ENCODE measurements at regions not wholly inside any gene's neighbourhood (a gene's known extent, or its start where the extent isn't known, plus 50 kb on each side); places are given as distances from the start of the nearest gene placed in this dataset.

DNA sequence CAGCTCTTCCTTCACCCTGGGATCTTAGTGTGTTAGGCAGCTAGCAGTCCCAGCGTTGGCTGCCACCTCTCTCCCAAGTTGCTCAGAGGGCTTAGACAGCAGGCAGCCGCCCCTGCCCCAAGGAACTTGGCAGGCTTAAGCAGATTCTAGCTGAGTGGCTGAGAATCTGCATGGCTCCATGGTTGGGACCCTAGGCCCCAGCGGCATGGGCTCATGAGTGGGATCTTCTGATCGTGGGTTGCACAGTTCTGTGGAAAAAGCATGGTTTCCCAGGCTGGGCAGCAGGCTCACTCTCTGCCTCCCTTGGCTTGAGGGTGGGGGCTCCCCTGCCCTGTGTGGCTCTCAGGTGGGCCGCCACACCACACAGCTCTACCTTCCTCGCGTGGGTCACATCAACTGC, 1624.9 kb downstream of the GRIK2 start:
- TF ChIP-seq, protein P1, sequence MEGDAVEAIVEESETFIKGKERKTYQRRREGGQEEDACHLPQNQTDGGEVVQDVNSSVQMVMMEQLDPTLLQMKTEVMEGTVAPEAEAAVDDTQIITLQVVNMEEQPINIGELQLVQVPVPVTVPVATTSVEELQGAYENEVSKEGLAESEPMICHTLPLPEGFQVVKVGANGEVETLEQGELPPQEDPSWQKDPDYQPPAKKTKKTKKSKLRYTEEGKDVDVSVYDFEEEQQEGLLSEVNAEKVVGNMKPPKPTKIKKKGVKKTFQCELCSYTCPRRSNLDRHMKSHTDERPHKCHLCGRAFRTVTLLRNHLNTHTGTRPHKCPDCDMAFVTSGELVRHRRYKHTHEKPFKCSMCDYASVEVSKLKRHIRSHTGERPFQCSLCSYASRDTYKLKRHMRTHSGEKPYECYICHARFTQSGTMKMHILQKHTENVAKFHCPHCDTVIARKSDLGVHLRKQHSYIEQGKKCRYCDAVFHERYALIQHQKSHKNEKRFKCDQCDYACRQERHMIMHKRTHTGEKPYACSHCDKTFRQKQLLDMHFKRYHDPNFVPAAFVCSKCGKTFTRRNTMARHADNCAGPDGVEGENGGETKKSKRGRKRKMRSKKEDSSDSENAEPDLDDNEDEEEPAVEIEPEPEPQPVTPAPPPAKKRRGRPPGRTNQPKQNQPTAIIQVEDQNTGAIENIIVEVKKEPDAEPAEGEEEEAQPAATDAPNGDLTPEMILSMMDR (IDR thresholded peaks at IDR 0.05) = no peak
- no peak for TF ChIP-seq POLR2A (IDR thresholded peaks at IDR 0.05)
- no peak for TF ChIP-seq EP300 (IDR thresholded peaks at IDR 0.05)

Data from tibial nerve (tissue), 4 donors.